Spleen (tissue), 7 donors: ENCODE measurements at regions not wholly inside any gene's neighbourhood (a gene's known extent, or its start where the extent isn't known, plus 50 kb on each side); places are given as distances from the start of the nearest gene placed in this dataset.

ENCODE experiments used
- POLR2A ChIP-seq, 3 donors: fragments of 450-650 bp; IDR thresholded peaks; one replicate each; pipeline ENCODE4 v1.5.1; 2017; ENCODE audit warnings: antibody characterized with exemption in 3 of 3, mild to moderate bottlenecking in 1 of 3
- POLR2AphosphoS5 ChIP-seq, 3 donors: sonication (generic); formaldehyde crosslinking; IDR thresholded peaks; one replicate each; pipeline ENCODE4 v1.5.1; 2017; ENCODE audit warnings: antibody characterized with exemption in 3 of 3
- TF ChIP-seq, protein P1 (sequence below), 11 experiments: fragments of 200-600 bp in 7 of 11; fragments of 450-650 bp in 4 of 11; sonication (generic) in 4 of 11; IDR thresholded peaks in 8 of 11; conservative IDR thresholded peaks in 3 of 11; 1 replicate in 7 of 11; 2 replicates in 4 of 11; pipeline versions ENCODE4 v1.4.0 to v1.8.0; 2016 to 2021; ENCODE audit warnings: antibody characterized with exemption in 11 of 11, inconsistent platforms in 4 of 11, mild to moderate bottlenecking in 1 of 11
- donor health status: DM: no; HTN: no; CAD: no; lungs with moderate emphysema.
- donor health status: DM: no; HTN: no; CAD: no.
- donor health status: DM: no; HTN: no; CAD: no.

DNA sequence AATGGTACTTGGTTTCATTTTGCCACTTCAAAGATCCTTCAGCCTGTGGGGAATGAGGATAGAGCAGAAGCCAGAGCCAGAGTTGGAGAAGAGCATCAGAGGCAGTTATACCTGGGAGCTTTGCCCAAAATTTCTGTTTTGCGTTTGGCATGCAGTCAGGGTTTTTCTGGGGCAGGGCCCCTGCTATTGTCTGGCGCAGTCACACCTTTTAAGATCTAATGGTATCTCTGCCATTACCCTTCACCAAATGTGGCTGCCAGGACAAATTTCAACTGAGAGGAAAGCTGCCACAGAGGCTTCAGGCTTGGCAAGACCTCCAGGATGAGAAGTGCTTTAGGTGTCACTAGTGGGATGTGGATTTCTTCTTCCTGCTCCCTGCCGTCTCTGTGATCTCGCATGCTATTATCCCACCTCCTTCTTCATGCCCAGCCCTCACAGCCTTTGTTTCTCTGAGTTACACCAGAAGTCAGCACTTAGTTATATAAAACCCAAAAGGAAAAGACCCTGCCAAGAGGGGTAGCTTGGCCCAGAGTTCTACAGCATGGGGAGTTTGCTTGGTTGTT lies 357.0 kb downstream of the TLE4 start:
- TF ChIP-seq POLR2AphosphoS5 (IDR thresholded peaks at IDR 0.05): no peak
- no peak for TF ChIP-seq POLR2A (IDR thresholded peaks at IDR 0.05)
- TF ChIP-seq, protein P1, sequence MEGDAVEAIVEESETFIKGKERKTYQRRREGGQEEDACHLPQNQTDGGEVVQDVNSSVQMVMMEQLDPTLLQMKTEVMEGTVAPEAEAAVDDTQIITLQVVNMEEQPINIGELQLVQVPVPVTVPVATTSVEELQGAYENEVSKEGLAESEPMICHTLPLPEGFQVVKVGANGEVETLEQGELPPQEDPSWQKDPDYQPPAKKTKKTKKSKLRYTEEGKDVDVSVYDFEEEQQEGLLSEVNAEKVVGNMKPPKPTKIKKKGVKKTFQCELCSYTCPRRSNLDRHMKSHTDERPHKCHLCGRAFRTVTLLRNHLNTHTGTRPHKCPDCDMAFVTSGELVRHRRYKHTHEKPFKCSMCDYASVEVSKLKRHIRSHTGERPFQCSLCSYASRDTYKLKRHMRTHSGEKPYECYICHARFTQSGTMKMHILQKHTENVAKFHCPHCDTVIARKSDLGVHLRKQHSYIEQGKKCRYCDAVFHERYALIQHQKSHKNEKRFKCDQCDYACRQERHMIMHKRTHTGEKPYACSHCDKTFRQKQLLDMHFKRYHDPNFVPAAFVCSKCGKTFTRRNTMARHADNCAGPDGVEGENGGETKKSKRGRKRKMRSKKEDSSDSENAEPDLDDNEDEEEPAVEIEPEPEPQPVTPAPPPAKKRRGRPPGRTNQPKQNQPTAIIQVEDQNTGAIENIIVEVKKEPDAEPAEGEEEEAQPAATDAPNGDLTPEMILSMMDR (IDR thresholded peaks at IDR 0.05 in 8 of 11, conservative IDR thresholded peaks at IDR 0.05 in 3 of 11): no peak
